IMR-90 (cell line): ENCODE measurements at regions not wholly inside any gene's neighbourhood (a gene's known extent, or its start where the extent isn't known, plus 50 kb on each side); places are given as distances from the start of the nearest gene placed in this dataset.
"Not testable (repeated sequence)": the region's sequence is repeated elsewhere in the genome, so short reads cannot be mapped to it uniquely, and the experiment has no call there.

ENCODE experiments used
- FOS ChIP-seq: fragments of 150-350 bp; IDR thresholded peaks from 2 replicates; pipeline ENCODE4 v1.6.1; 2016; ENCODE audit warnings: low read depth, low read length
- MAZ ChIP-seq: IDR thresholded peaks from 2 replicates; pipeline ENCODE4 v1.6.1; 2012; ENCODE audit warnings: low read depth, mild to moderate bottlenecking, low read length, improper control_type of control experiment, moderate library complexity, borderline replicate concordance
- NFE2L2 ChIP-seq: fragments of 150-350 bp; IDR thresholded peaks from 2 replicates; pipeline ENCODE4 v1.6.1; 2016; ENCODE audit warnings: low read depth, mild to moderate bottlenecking, low read length
- POLR2A ChIP-seq: IDR thresholded peaks from 2 replicates; pipeline ENCODE4 v1.6.1; 2012; ENCODE audit warnings: mild to moderate bottlenecking, low read depth, low read length
- RAD21 ChIP-seq: IDR thresholded peaks from 2 replicates; pipeline ENCODE4 v1.6.1; 2012; ENCODE audit warnings: low read length, improper control_type of control experiment
- RCOR1 ChIP-seq: IDR thresholded peaks from 2 replicates; pipeline ENCODE4 v1.6.1; 2012; ENCODE audit warnings: mild to moderate bottlenecking, low read length, improper control_type of control experiment; ENCODE audit not compliant: insufficient replicate concordance
- RFX5 ChIP-seq: IDR thresholded peaks from 2 replicates; pipeline ENCODE4 v1.8.0; 2012; ENCODE audit warnings: low read depth, mild to moderate bottlenecking, low read length, moderate library complexity
- TF ChIP-seq, protein P1 (sequence below): conservative IDR thresholded peaks from 2 replicates; pipeline ENCODE4 v1.5.1; 2012; ENCODE audit warnings: mild to moderate bottlenecking, low read depth, low read length, improper control_type of control experiment

DNA sequence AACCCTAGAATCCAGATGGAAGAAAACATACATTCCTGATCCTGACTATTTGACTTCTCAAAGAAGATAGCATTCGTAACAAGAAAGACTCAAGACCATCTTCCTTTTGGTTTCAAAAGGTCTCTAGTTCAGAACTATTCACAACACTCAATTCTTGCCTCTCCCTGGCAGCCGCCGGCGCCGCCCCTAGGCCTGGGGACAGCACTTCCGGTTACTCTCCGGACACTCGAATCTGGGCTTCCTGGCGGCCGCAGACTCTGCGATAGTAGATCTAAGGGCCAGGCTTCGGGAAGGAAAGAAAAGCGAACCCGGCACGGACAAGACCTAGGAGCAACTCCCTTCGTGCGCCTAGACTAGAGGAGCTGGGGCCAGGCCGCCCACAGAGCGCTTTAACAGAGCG is 107.8 kb upstream of the CCDC180 start:
- TF ChIP-seq, protein P1, sequence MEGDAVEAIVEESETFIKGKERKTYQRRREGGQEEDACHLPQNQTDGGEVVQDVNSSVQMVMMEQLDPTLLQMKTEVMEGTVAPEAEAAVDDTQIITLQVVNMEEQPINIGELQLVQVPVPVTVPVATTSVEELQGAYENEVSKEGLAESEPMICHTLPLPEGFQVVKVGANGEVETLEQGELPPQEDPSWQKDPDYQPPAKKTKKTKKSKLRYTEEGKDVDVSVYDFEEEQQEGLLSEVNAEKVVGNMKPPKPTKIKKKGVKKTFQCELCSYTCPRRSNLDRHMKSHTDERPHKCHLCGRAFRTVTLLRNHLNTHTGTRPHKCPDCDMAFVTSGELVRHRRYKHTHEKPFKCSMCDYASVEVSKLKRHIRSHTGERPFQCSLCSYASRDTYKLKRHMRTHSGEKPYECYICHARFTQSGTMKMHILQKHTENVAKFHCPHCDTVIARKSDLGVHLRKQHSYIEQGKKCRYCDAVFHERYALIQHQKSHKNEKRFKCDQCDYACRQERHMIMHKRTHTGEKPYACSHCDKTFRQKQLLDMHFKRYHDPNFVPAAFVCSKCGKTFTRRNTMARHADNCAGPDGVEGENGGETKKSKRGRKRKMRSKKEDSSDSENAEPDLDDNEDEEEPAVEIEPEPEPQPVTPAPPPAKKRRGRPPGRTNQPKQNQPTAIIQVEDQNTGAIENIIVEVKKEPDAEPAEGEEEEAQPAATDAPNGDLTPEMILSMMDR = not testable (repeated sequence)
- not testable (repeated sequence) for TF ChIP-seq RFX5, POLR2A, NFE2L2, RAD21, MAZ, RCOR1, FOS
